SU-DHL-6 (cell line): ENCODE measurements at regions not wholly inside any gene's neighbourhood (a gene's known extent, or its start where the extent isn't known, plus 50 kb on each side); places are given as distances from the start of the nearest gene placed in this dataset.

ENCODE experiments used
- CTCF ChIP-seq: fragments of 200-600 bp; sonication (generic); IDR thresholded peaks from one replicate; pipeline ENCODE4 v1.5.1; 2017; ENCODE audit warnings: antibody characterized with exemption, mild to moderate bottlenecking, low read length, moderate library complexity; ENCODE audit not compliant: insufficient read depth, poor library complexity, severe bottlenecking
- EZH2phosphoT487 ChIP-seq: fragments of 200-600 bp; sonication (generic), shearing (Covaris generic); conservative IDR thresholded peaks from 2 replicates; pipeline ENCODE4 v1.6.1; 2018; ENCODE audit warnings: mild to moderate bottlenecking, antibody characterized with exemption, low read length, moderate library complexity, mixed read lengths

DNA sequence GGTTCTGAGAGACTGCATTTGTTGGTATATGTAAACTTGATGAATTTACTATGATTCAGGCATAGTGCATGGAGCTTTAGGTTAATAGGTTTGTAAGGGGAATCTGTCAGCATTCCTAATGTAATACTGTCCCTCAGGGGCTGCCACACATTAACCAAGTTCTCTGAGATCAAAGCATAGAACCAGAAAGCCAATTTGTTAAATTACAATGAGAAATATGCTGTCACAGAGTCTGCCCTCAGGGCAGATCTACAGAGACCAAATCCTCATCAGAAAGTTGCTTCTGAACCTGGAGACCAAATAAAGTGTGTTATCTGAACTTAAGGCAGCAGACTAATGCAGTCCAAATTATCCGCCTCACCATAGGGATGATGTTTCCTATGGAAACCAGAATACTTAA, 250.8 kb upstream of the HTR1E start:
- no peak for TF ChIP-seq CTCF
- no peak for TF ChIP-seq EZH2phosphoT487
